HepG2 (cell line): ENCODE measurements at regions not wholly inside any gene's neighbourhood (a gene's known extent, or its start where the extent isn't known, plus 50 kb on each side); places are given as distances from the start of the nearest gene placed in this dataset.

Experiments
- ATAC-seq: fragments of 200-7000 bp; cut with Tn5 transposase; 3 replicates; pipeline ENCODE4 v1.9.1; 2020; ENCODE audit warnings: mild to moderate bottlenecking, moderate library complexity
- BruUV-seq: library from RNA; stranded (reverse); fragments of 400-500 nt; replicated peaks from 2 replicates; lab custom pipeline; 2021; lab: Mats Ljungman, UMichigan
- CTCF ChIA-PET: fragments of 300-600 bp; formaldehyde crosslinking; extraction: SDS; loops from one replicate; lab custom pipeline; 2021; ENCODE audit warnings: low total read pairs, inconsistent platforms, low intra/inter-chr PET ratio; lab: Yijun Ruan, JAX
- POLR2A ChIA-PET: fragments of 350-600 bp; sonication (Branson Sonifier 250); formaldehyde crosslinking; loops from one replicate; lab custom pipeline; 2020; ENCODE audit warnings: antibody characterized with exemption, inconsistent platforms; lab: Yijun Ruan, JAX
- DNase-seq: peaks from one replicate; pipeline ENCODE4 v3.0.0-alpha.2; 2015; ENCODE audit warnings: low spot score
- FAIRE-seq: peaks from 3 replicates; lab custom pipeline; 2011; peaks lifted over from hg19 to GRCh38; lab: Jason Lieb, UNC
- H2AFZ ChIP-seq: one replicate; pipeline ENCODE4 v1.6.1; 2011; ENCODE audit warnings: low read length, inconsistent platforms
- H3K27ac ChIP-seq: fragments of 300-600 bp; 3 replicates; pipeline ENCODE4 v1.8.0; 2011; ENCODE audit warnings: mixed run types, mild to moderate bottlenecking, mixed read lengths, low read length, inconsistent platforms; ENCODE audit not compliant: insufficient read depth; ENCODE audit errors: extremely low read length
- H3K27me3 ChIP-seq, 2 experiments: fragments of 200-600 bp in 1 of 2; 2 replicates in 1 of 2; 3 replicates in 1 of 2; pipeline versions ENCODE4 v1.6.0 to v1.8.0; 2011; ENCODE audit warnings: low read length in 2 of 2, mild to moderate bottlenecking in 2 of 2, moderate library complexity in 2 of 2, inconsistent platforms in 1 of 2; ENCODE audit not compliant: insufficient read depth in 2 of 2, control insufficient read depth in 1 of 2
- H3K36me3 ChIP-seq, 2 experiments: fragments of 200-600 bp in 1 of 2; replicated peaks in 1 of 2; 2 replicates in 1 of 2; 3 replicates in 1 of 2; pipeline versions ENCODE4 v1.5.1 to v1.8.0; 2011; ENCODE audit warnings: low read length in 2 of 2, inconsistent platforms in 1 of 2; ENCODE audit not compliant: insufficient read depth in 2 of 2, control insufficient read depth in 1 of 2
- H3K4me1 ChIP-seq: 2 replicates; pipeline ENCODE4 v1.5.1; 2012; ENCODE audit warnings: low read length, inconsistent platforms; ENCODE audit not compliant: insufficient read depth
- H3K4me2 ChIP-seq: 2 replicates; pipeline ENCODE4 v1.6.0; 2011; ENCODE audit warnings: low read depth, low read length, inconsistent platforms
- H3K4me3 ChIP-seq, 3 experiments: fragments of 200-600 bp in 1 of 3; sonication (generic), shearing (Covaris generic) in 1 of 3; replicated peaks in 1 of 3; 2 replicates each; pipeline ENCODE4 v1.5.1; 2011 to 2016; ENCODE audit warnings: low read length in 3 of 3, inconsistent platforms in 2 of 3, low read depth in 2 of 3, mild to moderate bottlenecking in 2 of 3, control low read depth in 1 of 3, mixed read lengths in 1 of 3; ENCODE audit not compliant: insufficient read depth in 1 of 3
- H3K79me2 ChIP-seq: one replicate; pipeline ENCODE4 v1.6.1; 2011; ENCODE audit warnings: low read length, inconsistent platforms; ENCODE audit not compliant: insufficient read depth
- H3K9ac ChIP-seq: 2 replicates; pipeline ENCODE4 v1.6.0; 2011; ENCODE audit warnings: mild to moderate bottlenecking, low read depth, low read length, inconsistent platforms; ENCODE audit not compliant: insufficient read depth
- H3K9me3 ChIP-seq: 2 replicates; pipeline ENCODE4 v1.5.1; 2012; ENCODE audit warnings: mild to moderate bottlenecking, low read length
- H4K20me1 ChIP-seq: 2 replicates; pipeline ENCODE4 v1.6.0; 2011; ENCODE audit warnings: inconsistent platforms, mild to moderate bottlenecking, low read length, moderate library complexity; ENCODE audit not compliant: insufficient read depth
- KDM2A ChIP-seq: sonication (generic); formaldehyde crosslinking; IDR thresholded peaks from 2 replicates; pipeline ENCODE4 v1.4.0; 2020; ENCODE audit warnings: low read depth, missing genetic modification reagents, borderline replicate concordance
- RAD21 ChIP-seq: fragments of 450-650 bp; formaldehyde crosslinking; IDR thresholded peaks from 2 replicates; pipeline ENCODE4 v1.5.0; 2020; ENCODE audit warnings: mild to moderate bottlenecking
- RARG ChIP-seq: sonication (generic); formaldehyde crosslinking; IDR thresholded peaks from 2 replicates; pipeline ENCODE4 v1.4.0; 2020; ENCODE audit warnings: low read depth, mild to moderate bottlenecking, missing genetic modification reagents
- SETDB1 ChIP-seq: sonication (generic); formaldehyde crosslinking; IDR thresholded peaks from 2 replicates; pipeline ENCODE4 v1.5.1; 2020; ENCODE audit warnings: missing genetic modification reagents, mild to moderate bottlenecking, borderline replicate concordance
- SKI ChIP-seq: fragments of 450-650 bp; IDR thresholded peaks from one replicate; pipeline ENCODE4 v1.6.1; 2018; ENCODE audit warnings: mild to moderate bottlenecking; ENCODE audit not compliant: partially characterized antibody
- TERF1 ChIP-seq: sonication (generic); formaldehyde crosslinking; IDR thresholded peaks from 2 replicates; pipeline ENCODE4 v1.8.0; 2022; ENCODE audit warnings: mild to moderate bottlenecking, missing genetic modification reagents, moderate library complexity
- ZNF274 ChIP-seq: sonication (generic); formaldehyde crosslinking; IDR thresholded peaks from 2 replicates; pipeline ENCODE4 v1.5.1; 2020; ENCODE audit warnings: mild to moderate bottlenecking, missing genetic modification reagents
- WGBS: methylation state at CpG from one replicate; pipeline ENCODE4 v1.1.6; 2017; ENCODE audit warnings: low lambda C conversion rate; 5-methylcytosine and 5-hydroxymethylcytosine counted together
- in situ Hi-C: cut with HindIII; loops from 2 replicates; pipeline ENCODE4 v1.10.0; 2017; ENCODE audit warnings: low pct_unique_long_range_greater_than_20kb; ENCODE audit not compliant: extremely low pct_ligation_motif_present
- intact Hi-C: fragments of 100-400 bp; cut with micrococcal nuclease; formaldehyde crosslinking; loops from one replicate; pipeline ENCODE4 v1.10.0; 2022; ENCODE audit not compliant: unreplicated experiment
- TF ChIP-seq, protein P1 (sequence below): sonication (generic); formaldehyde crosslinking; IDR thresholded peaks from 2 replicates; pipeline ENCODE4 v1.5.0; 2020; ENCODE audit warnings: missing genetic modification reagents, mild to moderate bottlenecking, borderline replicate concordance
- TF ChIP-seq, protein P2 (sequence below): IDR thresholded peaks from 2 replicates; pipeline ENCODE4 v1.6.1; 2016; ENCODE audit warnings: missing genetic modification reagents, missing compliant biosample characterization
- TF ChIP-seq, protein P3 (sequence below): sonication (generic); formaldehyde crosslinking; IDR thresholded peaks from 2 replicates; pipeline ENCODE4 v1.5.1; 2020; ENCODE audit warnings: missing genetic modification reagents, mild to moderate bottlenecking, borderline replicate concordance

DNA sequence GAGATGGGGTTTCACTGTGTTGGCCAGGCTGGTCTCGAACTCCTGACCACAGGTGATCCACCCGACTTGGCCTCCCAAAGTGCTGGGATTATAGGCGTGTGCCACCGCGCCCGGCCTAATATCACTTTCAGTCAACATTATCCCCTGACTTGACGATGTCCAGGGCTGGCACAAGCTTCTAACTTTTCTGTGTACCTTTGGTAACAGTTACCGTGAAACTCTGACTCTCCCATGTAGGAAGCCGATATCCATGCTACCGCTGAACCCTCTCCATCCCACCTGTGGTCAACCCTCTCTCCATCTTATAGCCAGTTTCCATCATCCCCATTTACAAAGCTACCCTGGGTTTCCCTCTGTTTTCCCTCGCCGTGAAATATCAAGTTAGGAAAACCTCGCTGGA lies 77.5 kb downstream of the CRLF2 start:
- no peak overlapping the region for H3K9ac ChIP-seq
- DNase-seq = no peak
- ChIA-PET POLR2A (no interaction called here), CTCF (no interaction called here)
- H3K27ac ChIP-seq = no peak overlapping the region
- no TSS peak for BruUV-seq
- no peak for TF ChIP-seq ZNF274 (CRISPR knock-in tag)
- TF ChIP-seq, protein P1, sequence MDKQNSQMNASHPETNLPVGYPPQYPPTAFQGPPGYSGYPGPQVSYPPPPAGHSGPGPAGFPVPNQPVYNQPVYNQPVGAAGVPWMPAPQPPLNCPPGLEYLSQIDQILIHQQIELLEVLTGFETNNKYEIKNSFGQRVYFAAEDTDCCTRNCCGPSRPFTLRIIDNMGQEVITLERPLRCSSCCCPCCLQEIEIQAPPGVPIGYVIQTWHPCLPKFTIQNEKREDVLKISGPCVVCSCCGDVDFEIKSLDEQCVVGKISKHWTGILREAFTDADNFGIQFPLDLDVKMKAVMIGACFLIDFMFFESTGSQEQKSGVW (CRISPR knock-in tag) = no peak
- no peak for TF ChIP-seq SKI
- no peak for TF ChIP-seq TERF1 (CRISPR knock-in tag)
- TF ChIP-seq, protein P2, sequence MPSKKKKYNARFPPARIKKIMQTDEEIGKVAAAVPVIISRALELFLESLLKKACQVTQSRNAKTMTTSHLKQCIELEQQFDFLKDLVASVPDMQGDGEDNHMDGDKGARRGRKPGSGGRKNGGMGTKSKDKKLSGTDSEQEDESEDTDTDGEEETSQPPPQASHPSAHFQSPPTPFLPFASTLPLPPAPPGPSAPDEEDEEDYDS (CRISPR knock-in tag) = no peak
- no peak for TF ChIP-seq RAD21 (CRISPR knock-in tag)
- TF ChIP-seq, protein P3, sequence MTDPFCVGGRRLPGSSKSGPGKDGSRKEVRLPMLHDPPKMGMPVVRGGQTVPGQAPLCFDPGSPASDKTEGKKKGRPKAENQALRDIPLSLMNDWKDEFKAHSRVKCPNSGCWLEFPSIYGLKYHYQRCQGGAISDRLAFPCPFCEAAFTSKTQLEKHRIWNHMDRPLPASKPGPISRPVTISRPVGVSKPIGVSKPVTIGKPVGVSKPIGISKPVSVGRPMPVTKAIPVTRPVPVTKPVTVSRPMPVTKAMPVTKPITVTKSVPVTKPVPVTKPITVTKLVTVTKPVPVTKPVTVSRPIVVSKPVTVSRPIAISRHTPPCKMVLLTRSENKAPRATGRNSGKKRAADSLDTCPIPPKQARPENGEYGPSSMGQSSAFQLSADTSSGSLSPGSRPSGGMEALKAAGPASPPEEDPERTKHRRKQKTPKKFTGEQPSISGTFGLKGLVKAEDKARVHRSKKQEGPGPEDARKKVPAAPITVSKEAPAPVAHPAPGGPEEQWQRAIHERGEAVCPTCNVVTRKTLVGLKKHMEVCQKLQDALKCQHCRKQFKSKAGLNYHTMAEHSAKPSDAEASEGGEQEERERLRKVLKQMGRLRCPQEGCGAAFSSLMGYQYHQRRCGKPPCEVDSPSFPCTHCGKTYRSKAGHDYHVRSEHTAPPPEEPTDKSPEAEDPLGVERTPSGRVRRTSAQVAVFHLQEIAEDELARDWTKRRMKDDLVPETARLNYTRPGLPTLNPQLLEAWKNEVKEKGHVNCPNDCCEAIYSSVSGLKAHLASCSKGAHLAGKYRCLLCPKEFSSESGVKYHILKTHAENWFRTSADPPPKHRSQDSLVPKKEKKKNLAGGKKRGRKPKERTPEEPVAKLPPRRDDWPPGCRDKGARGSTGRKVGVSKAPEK = no peak
- no peak for TF ChIP-seq RARG
- no peak for TF ChIP-seq KDM2A (CRISPR knock-in tag)
- TF ChIP-seq SETDB1 (CRISPR knock-in tag) = no peak
- H3K79me2 ChIP-seq = no peaks in the 10 kb centered on the region
- no peaks in the 10 kb centered on the region for H3K9me3 ChIP-seq
- H3K36me3 ChIP-seq = no peaks in the 10 kb centered on the region
- no peak overlapping the region for H3K4me3 ChIP-seq
- H4K20me1 ChIP-seq = no peaks in the 10 kb centered on the region
- in situ Hi-C loops = no loop called here
- WGBS = 74% methylated on average over 13 of the region's 13 CpGs
- H2AFZ ChIP-seq = no peak overlapping the region
- no peak for ATAC-seq
- intact Hi-C loops = no loop called here
- H3K27me3 ChIP-seq = peaks cover 1 to 12% of the 10 kb centered on the region in 2 experiments; a peak in 3 of 5 replicates
- no peak overlapping the region for H3K4me2 ChIP-seq
- no peak for FAIRE-seq
- H3K4me1 ChIP-seq = no peaks in the 10 kb centered on the region
